GM18870 (cell line): ENCODE measurements at regions not wholly inside any gene's neighbourhood (a gene's known extent, or its start where the extent isn't known, plus 50 kb on each side); places are given as distances from the start of the nearest gene placed in this dataset.
"Not testable (repeated sequence)": the region's sequence is repeated elsewhere in the genome, so short reads cannot be mapped to it uniquely, and the experiment has no call there.

ENCODE experiments used
- ATAC-seq: cut with Tn5 transposase; IDR thresholded peaks from one replicate; pipeline ENCODE4 v1.9.1; 2021; ENCODE audit warnings: moderate library complexity; ENCODE audit not compliant: unreplicated experiment

DNA sequence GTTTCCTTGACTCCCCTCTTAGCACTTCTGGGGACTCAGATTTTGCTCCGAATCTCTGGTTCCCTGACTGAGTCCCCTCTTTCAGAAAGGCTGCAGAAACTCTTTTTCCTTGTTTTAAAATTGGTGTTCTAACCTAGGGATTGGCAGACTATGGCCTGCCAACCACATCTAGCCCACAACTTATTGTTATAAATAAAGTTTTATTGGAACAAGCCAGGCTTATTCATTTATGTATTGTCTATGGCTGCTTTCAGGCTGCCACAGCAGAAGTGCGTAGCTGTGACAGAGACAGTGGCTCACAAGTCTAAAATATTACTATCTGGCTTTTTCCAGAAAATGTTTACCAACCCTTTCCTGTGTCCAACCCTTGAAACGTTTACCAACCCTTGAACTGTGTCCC is 81.7 kb downstream of the IER5 start:
- no peak for ATAC-seq

GRCh38 chr1:181172082-181172481 is 83.6 kb downstream of the IER5 start:
- no peak for ATAC-seq

DNA sequence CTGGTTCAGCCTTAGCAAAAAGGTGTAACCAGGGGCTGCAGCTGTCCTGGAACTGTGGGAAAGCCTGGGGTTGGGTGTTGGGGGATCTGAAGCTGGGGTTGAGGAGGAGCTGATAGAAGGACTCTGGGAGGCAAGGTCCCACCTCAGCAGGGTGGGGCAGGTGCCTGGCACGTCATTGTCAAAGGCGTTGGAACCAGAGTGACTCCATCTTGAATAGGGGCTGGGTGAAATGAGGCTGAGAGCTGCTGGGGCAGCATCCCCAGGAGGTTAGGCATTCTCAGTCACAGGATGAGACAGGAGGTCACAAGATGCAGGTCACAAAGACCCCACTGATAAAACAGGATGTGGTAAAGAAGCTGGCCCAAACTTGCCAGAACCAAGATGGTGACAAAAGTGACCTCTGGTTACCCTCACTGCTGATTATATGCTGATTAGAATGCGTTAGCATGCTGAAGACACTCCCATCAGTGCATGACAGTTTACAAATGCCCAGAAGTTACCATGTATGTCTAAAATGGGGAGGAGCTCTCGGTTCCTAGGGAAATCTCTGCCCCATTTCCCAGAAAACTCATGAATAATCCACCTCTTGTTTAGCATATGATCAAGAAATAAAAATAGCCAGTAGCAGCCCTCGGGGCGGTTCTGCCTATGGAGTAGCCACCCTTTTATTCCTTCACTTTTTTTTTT is 85.4 kb downstream of the IER5 start:
- no peak for ATAC-seq

GRCh38 chr1:181174861-181175260 is 86.4 kb downstream of the IER5 start:
- no peak for ATAC-seq

GRCh38 chr1:181175356-181175910 is 86.9 kb downstream of the IER5 start:
- no peak for ATAC-seq

GRCh38 chr1:181175955-181176354 is 87.5 kb downstream of the IER5 start:
- ATAC-seq: no peak

GRCh38 chr1:181178241-181178879 is 89.9 kb downstream of the IER5 start:
- no peak for ATAC-seq

- ATAC-seq: no peak
These were observed 90.9 kb downstream of the IER5 start for GRCh38 chr1:181179279-181179986.

DNA sequence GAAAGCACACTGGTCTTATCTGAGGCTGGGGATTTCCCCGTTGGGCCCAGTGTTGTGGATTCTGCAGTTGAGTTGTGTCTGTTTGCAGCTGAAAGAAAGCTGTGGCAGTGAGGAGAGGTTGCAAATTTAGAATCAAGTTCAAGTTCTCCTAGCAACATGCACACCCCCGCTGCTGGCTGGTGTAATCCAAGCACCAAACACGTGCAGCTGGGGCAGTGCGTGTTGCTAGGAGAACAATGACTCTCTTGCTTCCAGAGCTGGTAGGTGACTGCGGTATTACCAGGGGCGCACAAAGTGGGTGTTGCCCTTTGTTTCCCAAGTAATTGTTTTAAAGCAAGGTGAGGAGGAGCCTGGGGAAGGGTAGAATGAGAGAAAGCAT is 91.5 kb downstream of the IER5 start:
- no peak for ATAC-seq

DNA sequence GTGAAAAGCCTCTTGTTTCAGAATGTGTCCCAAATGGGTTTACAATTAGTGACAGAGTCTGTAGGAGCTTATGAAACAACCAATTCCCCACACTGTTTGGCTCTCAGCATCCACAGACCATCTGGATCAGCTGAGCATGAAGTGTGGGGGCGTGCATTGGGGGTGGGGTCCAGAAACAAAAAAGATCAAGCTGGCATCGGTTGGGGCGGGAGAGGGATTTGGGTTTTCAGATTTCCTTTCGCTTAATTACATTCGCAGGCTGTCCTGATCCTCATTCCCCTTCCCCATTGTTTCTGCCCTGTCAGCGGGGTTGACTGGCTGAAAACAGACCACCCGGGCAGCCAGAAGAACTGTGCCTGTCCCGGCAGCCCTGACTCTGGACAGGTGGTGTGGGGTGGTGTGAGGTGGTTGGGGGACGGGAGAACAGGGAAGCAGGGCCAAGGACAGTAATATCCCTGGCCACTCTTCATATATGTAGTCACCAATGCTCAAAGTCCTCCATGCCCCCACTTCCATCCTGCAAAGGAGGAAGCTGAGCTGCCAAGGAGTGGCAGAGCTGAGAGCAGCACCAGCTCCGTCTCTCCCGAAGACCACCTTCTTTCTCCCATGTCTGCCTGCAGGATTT is 92.0 kb downstream of the IER5 start:
- ATAC-seq: no peak

GRCh38 chr1:181181792-181182585 is 93.5 kb downstream of the IER5 start:
- no peak for ATAC-seq

GRCh38 chr1:181184621-181185020 is 96.1 kb downstream of the IER5 start:
- no peak for ATAC-seq

GRCh38 chr1:181185461-181185860 is 97.0 kb downstream of the IER5 start:
- ATAC-seq: no peak

DNA sequence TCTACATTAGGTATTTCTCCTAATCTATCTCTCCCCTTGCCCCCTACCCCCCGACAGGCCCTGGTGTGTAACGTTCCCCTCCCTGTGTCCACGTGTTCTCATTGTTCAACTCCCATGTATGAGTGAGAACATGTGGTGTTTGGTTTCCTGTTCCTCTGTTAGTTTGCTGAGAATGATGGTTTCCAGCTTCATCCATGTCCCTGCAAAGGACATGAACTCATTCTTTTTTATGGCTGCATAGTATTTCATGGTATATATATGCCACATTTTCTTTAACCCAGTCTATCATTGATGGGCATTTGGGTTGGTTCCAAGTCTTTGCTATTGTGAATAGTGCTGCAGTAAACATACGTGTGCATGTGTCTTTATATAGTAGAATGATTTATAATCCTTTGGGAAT is 97.6 kb downstream of the IER5 start:
- ATAC-seq: not testable (repeated sequence)

DNA sequence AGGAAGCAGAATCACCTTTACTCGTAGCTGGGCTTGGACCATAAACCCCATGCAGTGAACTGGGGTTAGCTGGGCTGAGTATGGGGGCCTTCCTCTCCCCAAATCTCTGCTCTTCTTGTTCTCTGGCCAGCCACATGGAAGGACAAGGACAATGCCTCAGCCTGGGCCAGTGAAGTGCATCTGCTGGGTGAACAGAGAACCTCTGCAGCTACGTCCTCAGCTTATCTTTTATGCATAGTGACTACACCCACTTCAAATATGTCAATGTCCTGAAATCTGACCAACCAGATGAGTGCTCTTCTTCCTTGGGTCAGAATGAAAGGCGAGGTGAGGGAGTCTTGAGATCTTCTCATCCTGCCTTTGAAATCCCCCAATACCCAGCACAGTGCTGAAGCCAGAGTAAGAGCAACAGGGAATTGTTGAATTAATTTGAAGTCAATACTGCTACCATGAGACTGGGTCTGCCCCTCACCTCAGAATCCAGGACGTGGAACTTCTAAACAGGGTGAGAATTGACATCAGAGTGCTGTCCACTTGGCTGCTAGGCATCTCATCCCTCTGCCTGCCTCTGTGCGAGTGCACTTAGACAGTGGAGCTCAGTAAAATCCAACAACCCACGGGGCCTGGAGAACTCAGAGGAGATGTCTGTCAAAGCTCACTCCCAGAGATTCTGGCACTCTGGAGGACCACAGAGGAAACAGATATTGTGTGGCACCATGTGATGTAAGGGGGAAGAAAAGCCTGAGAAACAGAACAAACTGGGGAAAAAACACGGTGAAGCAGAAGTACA is 99.0 kb downstream of the IER5 start:
- ATAC-seq: no peak

GRCh38 chr1:181189245-181189644 is 100.7 kb downstream of the IER5 start:
- no peak for ATAC-seq

- ATAC-seq: no peak
These were observed 101.3 kb downstream of the IER5 start for GRCh38 chr1:181189691-181190363.

- no peak for ATAC-seq
These were observed 102.0 kb downstream of the IER5 start for GRCh38 chr1:181190364-181191035.
